IMR-90 (cell line): ENCODE measurements at regions not wholly inside any gene's neighbourhood (a gene's known extent, or its start where the extent isn't known, plus 50 kb on each side); places are given as distances from the start of the nearest gene placed in this dataset.

Source experiments
- ATAC-seq: fragments of 200-7000 bp; cut with Tn5 transposase; 2 replicates; pipeline ENCODE4 v1.9.1; 2020; ENCODE audit warnings: low read depth, mild to moderate bottlenecking, moderate library complexity
- BruUV-seq: library from RNA; stranded (reverse); fragments of 400-500 nt; replicated peaks from 2 replicates; lab custom pipeline; 2021; lab: Mats Ljungman, UMichigan
- CTCF ChIA-PET: fragments of 300-600 bp; formaldehyde crosslinking; extraction: SDS; loops from one replicate; lab custom pipeline; 2021; ENCODE audit warnings: antibody characterized with exemption; lab: Yijun Ruan, JAX
- POLR2A ChIA-PET: fragments of 300-600 bp; sonication (Branson Sonifier 250); formaldehyde crosslinking; loops from one replicate; lab custom pipeline; 2022; ENCODE audit warnings: antibody characterized with exemption; ENCODE audit not compliant: unreplicated experiment; lab: Charles Lee
- DNase-seq: peaks from one replicate; pipeline ENCODE4 v3.0.0; 2013
- H2AFZ ChIP-seq: replicated peaks from 2 replicates; pipeline ENCODE3; 2013; ENCODE audit warnings: low read length, mild to moderate bottlenecking; ENCODE audit not compliant: poor library complexity
- H2AK5ac ChIP-seq: 2 replicates; pipeline ENCODE4 v1.6.1; 2013; ENCODE audit warnings: low read depth, low read length, inconsistent platforms
- H2AK9ac ChIP-seq: replicated peaks from 2 replicates; pipeline ENCODE3; 2013; ENCODE audit warnings: mild to moderate bottlenecking, low read depth, low read length, moderate library complexity; ENCODE audit not compliant: poor library complexity
- H2BK120ac ChIP-seq: 2 replicates; pipeline ENCODE4 v1.6.1; 2013; ENCODE audit warnings: low read depth, low read length, inconsistent platforms
- H2BK15ac ChIP-seq: 3 replicates; pipeline ENCODE4 v1.6.1; 2013; ENCODE audit warnings: low read depth, low read length, inconsistent platforms
- H2BK20ac ChIP-seq: 2 replicates; pipeline ENCODE4 v1.6.1; 2013; ENCODE audit warnings: low read depth, mild to moderate bottlenecking, inconsistent platforms, low read length, moderate library complexity
- H2BK5ac ChIP-seq: 2 replicates; pipeline ENCODE4 v1.6.1; 2013; ENCODE audit warnings: mild to moderate bottlenecking, low read depth, low read length, inconsistent platforms; ENCODE audit not compliant: poor library complexity, severe bottlenecking
- H3K14ac ChIP-seq: replicated peaks from 2 replicates; pipeline ENCODE4 v1.6.1; 2013; ENCODE audit warnings: low read depth, low read length, inconsistent platforms
- H3K18ac ChIP-seq: 2 replicates; pipeline ENCODE4 v1.6.1; 2013; ENCODE audit warnings: low read depth, low read length, control low read depth
- H3K23ac ChIP-seq: 2 replicates; pipeline ENCODE4 v1.6.1; 2013; ENCODE audit warnings: low read depth, low read length, inconsistent platforms
- H3K27ac ChIP-seq: 2 replicates; pipeline ENCODE4 v1.5.1; 2013; ENCODE audit warnings: mild to moderate bottlenecking, control low read depth, low read length; ENCODE audit not compliant: insufficient read depth
- H3K27me3 ChIP-seq: 2 replicates; pipeline ENCODE4 v1.6.1; 2013; ENCODE audit warnings: low read length; ENCODE audit not compliant: control insufficient read depth, insufficient read depth
- H3K36me3 ChIP-seq: 2 replicates; pipeline ENCODE4 v1.6.1; 2013; ENCODE audit warnings: low read length, mixed read lengths; ENCODE audit not compliant: control insufficient read depth, insufficient read depth
- H3K4ac ChIP-seq: 2 replicates; pipeline ENCODE4 v1.6.1; 2013; ENCODE audit warnings: low read depth, low read length, inconsistent platforms
- H3K4me1 ChIP-seq: 2 replicates; pipeline ENCODE4 v1.6.1; 2013; ENCODE audit warnings: low read length, mixed read lengths; ENCODE audit not compliant: control insufficient read depth, insufficient read depth
- H3K4me2 ChIP-seq: 2 replicates; pipeline ENCODE4 v1.6.1; 2013; ENCODE audit warnings: low read depth, mild to moderate bottlenecking, control low read depth, low read length, moderate library complexity
- H3K4me3 ChIP-seq: 2 replicates; pipeline ENCODE4 v1.5.1; 2013; ENCODE audit warnings: low read depth, mild to moderate bottlenecking, control low read depth, low read length, moderate library complexity; ENCODE audit not compliant: insufficient read depth
- H3K56ac ChIP-seq: 2 replicates; pipeline ENCODE4 v1.6.1; 2013; ENCODE audit warnings: low read length, inconsistent platforms; ENCODE audit not compliant: insufficient read depth; ENCODE audit errors: extremely low read depth
- H3K79me1 ChIP-seq, 2 experiments: 2 replicates each; pipeline ENCODE4 v1.6.1; 2013; ENCODE audit warnings: low read length in 2 of 2, inconsistent platforms in 1 of 2, low read depth in 1 of 2
- H3K9ac ChIP-seq: 2 replicates; pipeline ENCODE4 v1.6.1; 2013; ENCODE audit warnings: low read depth, low read length, control low read depth
- H3K9me1 ChIP-seq: 2 replicates; pipeline ENCODE4 v1.6.1; 2013; ENCODE audit warnings: low read length, inconsistent platforms; ENCODE audit not compliant: insufficient read depth
- H3K9me3 ChIP-seq: 2 replicates; pipeline ENCODE4 v1.6.1; 2013; ENCODE audit warnings: low read length; ENCODE audit not compliant: control insufficient read depth, insufficient read depth
- H4K20me1 ChIP-seq: 2 replicates; pipeline ENCODE4 v1.6.1; 2013; ENCODE audit warnings: low read length, inconsistent platforms; ENCODE audit not compliant: insufficient read depth
- H4K5ac ChIP-seq: 2 replicates; pipeline ENCODE4 v1.6.1; 2013; ENCODE audit warnings: mild to moderate bottlenecking, low read depth, low read length, control low read depth
- H4K8ac ChIP-seq, 2 experiments: 2 replicates each; pipeline ENCODE4 v1.6.1; 2013; ENCODE audit warnings: low read depth in 2 of 2, low read length in 2 of 2, control low read depth in 1 of 2, inconsistent platforms in 1 of 2
- H4K91ac ChIP-seq: 2 replicates; pipeline ENCODE4 v1.6.1; 2013; ENCODE audit warnings: low read depth, low read length, inconsistent platforms; ENCODE audit not compliant: insufficient read depth
- BHLHE40 ChIP-seq: fragments of 150-350 bp; IDR thresholded peaks from 2 replicates; pipeline ENCODE4 v1.6.1; 2016; ENCODE audit warnings: mild to moderate bottlenecking, low read depth, low read length
- CEBPB ChIP-seq: IDR thresholded peaks from 2 replicates; pipeline ENCODE4 v1.6.1; 2012; ENCODE audit warnings: low read depth, low read length, improper control_type of control experiment
- CHD1 ChIP-seq: IDR thresholded peaks from 2 replicates; pipeline ENCODE4 v1.6.1; 2012; ENCODE audit warnings: low read depth, low read length, improper control_type of control experiment
- FOS ChIP-seq: fragments of 150-350 bp; IDR thresholded peaks from 2 replicates; pipeline ENCODE4 v1.6.1; 2016; ENCODE audit warnings: low read depth, low read length
- MAFK ChIP-seq: IDR thresholded peaks from 2 replicates; pipeline ENCODE4 v1.6.1; 2012; ENCODE audit warnings: low read depth, low read length, improper control_type of control experiment
- MAZ ChIP-seq: IDR thresholded peaks from 2 replicates; pipeline ENCODE4 v1.6.1; 2012; ENCODE audit warnings: low read depth, mild to moderate bottlenecking, low read length, improper control_type of control experiment, moderate library complexity, borderline replicate concordance
- MXI1 ChIP-seq: IDR thresholded peaks from 2 replicates; pipeline ENCODE4 v1.6.1; 2012; ENCODE audit warnings: low read depth, mild to moderate bottlenecking, low read length, moderate library complexity, borderline replicate concordance
- NFE2L2 ChIP-seq: fragments of 150-350 bp; IDR thresholded peaks from 2 replicates; pipeline ENCODE4 v1.6.1; 2016; ENCODE audit warnings: low read depth, mild to moderate bottlenecking, low read length
- POLR2A ChIP-seq: IDR thresholded peaks from 2 replicates; pipeline ENCODE4 v1.6.1; 2012; ENCODE audit warnings: mild to moderate bottlenecking, low read depth, low read length
- RAD21 ChIP-seq: IDR thresholded peaks from 2 replicates; pipeline ENCODE4 v1.6.1; 2012; ENCODE audit warnings: low read length, improper control_type of control experiment
- RCOR1 ChIP-seq: IDR thresholded peaks from 2 replicates; pipeline ENCODE4 v1.6.1; 2012; ENCODE audit warnings: mild to moderate bottlenecking, low read length, improper control_type of control experiment; ENCODE audit not compliant: insufficient replicate concordance
- RFX5 ChIP-seq: IDR thresholded peaks from 2 replicates; pipeline ENCODE4 v1.8.0; 2012; ENCODE audit warnings: low read depth, mild to moderate bottlenecking, low read length, moderate library complexity
- SMC3 ChIP-seq: fragments of 150-350 bp; IDR thresholded peaks from 2 replicates; pipeline ENCODE4 v1.6.1; 2016; ENCODE audit warnings: low read depth, mild to moderate bottlenecking, antibody characterized with exemption, low read length, moderate library complexity
- WGBS, 2 experiments: methylation state at CpG; one replicate each; pipeline versions ENCODE4 v1.1.5 to v1.1.7; 2013; ENCODE audit warnings: missing lambda C conversion rate in 2 of 2; ENCODE audit not compliant: insufficient read length in 1 of 2; ENCODE audit errors: extremely low coverage in 2 of 2; 5-methylcytosine and 5-hydroxymethylcytosine counted together
- dilution Hi-C: fragments of 300-500 bp; cut with HindIII; formaldehyde crosslinking; loops from one replicate; pipeline ENCODE4 v1.14.3; 2018; ENCODE audit warnings: low sequenced_read_pairs; ENCODE audit not compliant: unreplicated experiment
- in situ Hi-C: fragments of 300-500 bp; cut with MboI; formaldehyde crosslinking; loops from 3 replicates; pipeline ENCODE4 v1.14.3; 2019; ENCODE audit warnings: low sequenced_read_pairs, inconsistent platforms, mixed read lengths
- intact Hi-C: fragments of 100-400 bp; cut with micrococcal nuclease; formaldehyde crosslinking; loops from 2 replicates; pipeline ENCODE4 v1.10.0; 2022
- TF ChIP-seq, protein P1 (sequence below): conservative IDR thresholded peaks from 2 replicates; pipeline ENCODE4 v1.5.1; 2012; ENCODE audit warnings: mild to moderate bottlenecking, low read depth, low read length, improper control_type of control experiment
- TF ChIP-seq, protein P2 (sequence below): fragments of 150-350 bp; IDR thresholded peaks from 2 replicates; pipeline ENCODE4 v1.6.1; 2016; ENCODE audit warnings: low read depth, mild to moderate bottlenecking, low read length, moderate library complexity, borderline replicate concordance
- TF ChIP-seq, protein P3 (sequence below): fragments of 150-350 bp; IDR thresholded peaks from 2 replicates; pipeline ENCODE4 v1.6.1; 2017; ENCODE audit warnings: mild to moderate bottlenecking, antibody characterized with exemption, low read length, low read depth

DNA sequence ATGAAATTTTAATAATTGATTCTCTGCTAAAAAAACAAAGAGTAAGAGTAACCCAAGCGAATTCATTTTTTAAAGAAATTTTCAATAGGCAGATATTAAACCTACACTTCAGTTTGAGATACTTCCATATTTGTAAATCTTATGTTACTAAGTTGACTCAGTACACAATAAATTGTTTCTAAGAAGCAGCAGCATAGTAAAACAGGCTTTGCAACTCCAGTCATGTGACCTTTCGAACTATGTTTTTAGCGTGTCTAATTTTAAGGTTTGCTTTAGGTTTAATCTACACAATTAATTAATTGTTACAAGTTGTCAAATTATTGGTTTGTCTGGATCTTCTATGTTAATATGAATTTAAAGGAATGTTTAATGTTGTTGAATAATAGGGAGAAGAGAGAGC lies 708.9 kb upstream of the CITED2 start:
- peak overlapping the region; percentile 49; the same call in 1 of the 2 replicates for H2BK20ac ChIP-seq
- H3K4me3 ChIP-seq: no peak overlapping the region
- no peaks in the 10 kb centered on the region for H3K27me3 ChIP-seq
- H3K9me3 ChIP-seq: no peaks in the 10 kb centered on the region
- H4K91ac ChIP-seq: no peak overlapping the region
- no peak overlapping the region for H3K4me2 ChIP-seq
- H3K36me3 ChIP-seq: no peaks in the 10 kb centered on the region
- H2AFZ ChIP-seq: no peak overlapping the region
- no peak overlapping the region for H3K4ac ChIP-seq
- H3K56ac ChIP-seq: no peak overlapping the region
- no peak overlapping the region for H3K18ac ChIP-seq
- no CpG with 5 or more reads among the region's 3 CpGs for WGBS, 2 experiments
- H3K9ac ChIP-seq: no peak overlapping the region
- ATAC-seq (no peak), DNase-seq (no peak)
- no peak overlapping the region for H3K27ac ChIP-seq
- ChIA-PET CTCF (interaction anchor here (0.8 kb wide), 1 partner anchor 9 kb away, joined by 3 read pairs; no protein-coding TSS in a partner anchor), POLR2A (no interaction called here)
- H3K9me1 ChIP-seq: peaks cover 4% of the 10 kb centered on the region
- H3K79me1 ChIP-seq: no peaks in the 10 kb centered on the region; a peak in 1 of 4 replicates
- no peak overlapping the region for H2AK9ac ChIP-seq
- no peak overlapping the region for H2BK15ac ChIP-seq
- no TSS peak for BruUV-seq
- H4K5ac ChIP-seq: no peak overlapping the region
- dilution Hi-C loops (no loop called here), in situ Hi-C loops (no loop called here), intact Hi-C loops (no loop called here)
- H3K4me1 ChIP-seq: peaks cover 7% of the 10 kb centered on the region
- no peak overlapping the region for H3K23ac ChIP-seq
- H2BK5ac ChIP-seq: no peak overlapping the region
- H4K20me1 ChIP-seq: no peaks in the 10 kb centered on the region
- no peak overlapping the region for H3K14ac ChIP-seq
- no peak for TF ChIP-seq SMC3
- TF ChIP-seq NFE2L2: no peak
- TF ChIP-seq MXI1: no peak
- TF ChIP-seq MAZ: no peak
- no peak for TF ChIP-seq POLR2A
- no peak for TF ChIP-seq BHLHE40
- no peak for TF ChIP-seq FOS
- TF ChIP-seq RAD21: no peak
- TF ChIP-seq, protein P1, sequence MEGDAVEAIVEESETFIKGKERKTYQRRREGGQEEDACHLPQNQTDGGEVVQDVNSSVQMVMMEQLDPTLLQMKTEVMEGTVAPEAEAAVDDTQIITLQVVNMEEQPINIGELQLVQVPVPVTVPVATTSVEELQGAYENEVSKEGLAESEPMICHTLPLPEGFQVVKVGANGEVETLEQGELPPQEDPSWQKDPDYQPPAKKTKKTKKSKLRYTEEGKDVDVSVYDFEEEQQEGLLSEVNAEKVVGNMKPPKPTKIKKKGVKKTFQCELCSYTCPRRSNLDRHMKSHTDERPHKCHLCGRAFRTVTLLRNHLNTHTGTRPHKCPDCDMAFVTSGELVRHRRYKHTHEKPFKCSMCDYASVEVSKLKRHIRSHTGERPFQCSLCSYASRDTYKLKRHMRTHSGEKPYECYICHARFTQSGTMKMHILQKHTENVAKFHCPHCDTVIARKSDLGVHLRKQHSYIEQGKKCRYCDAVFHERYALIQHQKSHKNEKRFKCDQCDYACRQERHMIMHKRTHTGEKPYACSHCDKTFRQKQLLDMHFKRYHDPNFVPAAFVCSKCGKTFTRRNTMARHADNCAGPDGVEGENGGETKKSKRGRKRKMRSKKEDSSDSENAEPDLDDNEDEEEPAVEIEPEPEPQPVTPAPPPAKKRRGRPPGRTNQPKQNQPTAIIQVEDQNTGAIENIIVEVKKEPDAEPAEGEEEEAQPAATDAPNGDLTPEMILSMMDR: no peak
- TF ChIP-seq, protein P2, sequence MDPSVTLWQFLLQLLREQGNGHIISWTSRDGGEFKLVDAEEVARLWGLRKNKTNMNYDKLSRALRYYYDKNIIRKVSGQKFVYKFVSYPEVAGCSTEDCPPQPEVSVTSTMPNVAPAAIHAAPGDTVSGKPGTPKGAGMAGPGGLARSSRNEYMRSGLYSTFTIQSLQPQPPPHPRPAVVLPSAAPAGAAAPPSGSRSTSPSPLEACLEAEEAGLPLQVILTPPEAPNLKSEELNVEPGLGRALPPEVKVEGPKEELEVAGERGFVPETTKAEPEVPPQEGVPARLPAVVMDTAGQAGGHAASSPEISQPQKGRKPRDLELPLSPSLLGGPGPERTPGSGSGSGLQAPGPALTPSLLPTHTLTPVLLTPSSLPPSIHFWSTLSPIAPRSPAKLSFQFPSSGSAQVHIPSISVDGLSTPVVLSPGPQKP: no peak
- TF ChIP-seq CEBPB: no peak
- TF ChIP-seq CHD1: no peak
- TF ChIP-seq RFX5: no peak
- TF ChIP-seq, protein P3, sequence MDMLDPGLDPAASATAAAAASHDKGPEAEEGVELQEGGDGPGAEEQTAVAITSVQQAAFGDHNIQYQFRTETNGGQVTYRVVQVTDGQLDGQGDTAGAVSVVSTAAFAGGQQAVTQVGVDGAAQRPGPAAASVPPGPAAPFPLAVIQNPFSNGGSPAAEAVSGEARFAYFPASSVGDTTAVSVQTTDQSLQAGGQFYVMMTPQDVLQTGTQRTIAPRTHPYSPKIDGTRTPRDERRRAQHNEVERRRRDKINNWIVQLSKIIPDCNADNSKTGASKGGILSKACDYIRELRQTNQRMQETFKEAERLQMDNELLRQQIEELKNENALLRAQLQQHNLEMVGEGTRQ: no peak
- no peak for TF ChIP-seq RCOR1
- no peak for TF ChIP-seq MAFK
- no peak overlapping the region for H4K8ac ChIP-seq
- H2AK5ac ChIP-seq: no peak overlapping the region
- H2BK120ac ChIP-seq: no peak overlapping the region; the same call in 1 of the 2 replicates
